ENCODE measurements at regions not wholly inside any gene's neighbourhood (a gene's known extent, or its start where the extent isn't known, plus 50 kb on each side); places are given as distances from the start of the nearest gene placed in this dataset.

DNA sequence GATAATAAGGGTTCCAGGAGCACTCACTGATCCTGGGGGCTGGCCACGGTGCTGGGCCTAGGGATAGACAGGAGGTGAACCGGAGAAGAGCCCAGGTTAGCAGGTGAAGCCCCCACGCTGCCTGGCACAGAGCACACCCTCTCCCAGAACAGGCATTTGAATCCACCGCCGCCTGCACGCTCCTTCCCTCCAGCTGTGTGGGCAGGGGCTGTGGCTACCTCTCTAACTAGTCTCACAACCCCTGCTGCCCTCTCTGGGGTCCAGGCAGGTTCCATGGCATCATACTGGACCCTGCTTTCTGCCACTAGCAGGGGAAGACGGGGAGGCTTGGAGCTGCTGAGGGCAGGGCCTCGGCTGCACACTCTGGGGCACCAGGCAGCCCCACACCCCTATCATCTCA is 358.0 kb downstream of the CTTN start:
- no TSS peak for BruUV-seq (replicated peaks)
- peaks cover 2% of the 10 kb centered on the region for H3K9me3 Mint-ChIP-seq (ENCODE audit: low read depth, unreplicated experiment)
- intact Hi-C loops (cut with micrococcal nuclease; ENCODE audit: unreplicated experiment): no loop called here
- peaks cover 11% of the 10 kb centered on the region for H3K36me3 Mint-ChIP-seq (ENCODE audit: insufficient read depth, unreplicated experiment)
- peaks cover 12% of the 10 kb centered on the region for H3K4me1 Mint-ChIP-seq (ENCODE audit: low read depth, unreplicated experiment)
- CTCF ChIA-PET: interaction anchor here (1.2 to 1.4 kb wide), 2 partner anchors 12 to 289 kb away, joined by 4 to 6 read pairs; no protein-coding TSS in a partner anchor
- no peak overlapping the region for H3K4me3 Mint-ChIP-seq (ENCODE audit: low read depth, unreplicated experiment)
- H3K27ac Mint-ChIP-seq (ENCODE audit: unreplicated experiment): no peak overlapping the region
- no peak for DNase-seq
- no peaks in the 10 kb centered on the region for H3K27me3 Mint-ChIP-seq (ENCODE audit: unreplicated experiment)
- TF ChIP-seq, protein P1, sequence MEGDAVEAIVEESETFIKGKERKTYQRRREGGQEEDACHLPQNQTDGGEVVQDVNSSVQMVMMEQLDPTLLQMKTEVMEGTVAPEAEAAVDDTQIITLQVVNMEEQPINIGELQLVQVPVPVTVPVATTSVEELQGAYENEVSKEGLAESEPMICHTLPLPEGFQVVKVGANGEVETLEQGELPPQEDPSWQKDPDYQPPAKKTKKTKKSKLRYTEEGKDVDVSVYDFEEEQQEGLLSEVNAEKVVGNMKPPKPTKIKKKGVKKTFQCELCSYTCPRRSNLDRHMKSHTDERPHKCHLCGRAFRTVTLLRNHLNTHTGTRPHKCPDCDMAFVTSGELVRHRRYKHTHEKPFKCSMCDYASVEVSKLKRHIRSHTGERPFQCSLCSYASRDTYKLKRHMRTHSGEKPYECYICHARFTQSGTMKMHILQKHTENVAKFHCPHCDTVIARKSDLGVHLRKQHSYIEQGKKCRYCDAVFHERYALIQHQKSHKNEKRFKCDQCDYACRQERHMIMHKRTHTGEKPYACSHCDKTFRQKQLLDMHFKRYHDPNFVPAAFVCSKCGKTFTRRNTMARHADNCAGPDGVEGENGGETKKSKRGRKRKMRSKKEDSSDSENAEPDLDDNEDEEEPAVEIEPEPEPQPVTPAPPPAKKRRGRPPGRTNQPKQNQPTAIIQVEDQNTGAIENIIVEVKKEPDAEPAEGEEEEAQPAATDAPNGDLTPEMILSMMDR (IDR thresholded peaks at IDR 0.05; ENCODE audit: unreplicated experiment): no peak

DNA sequence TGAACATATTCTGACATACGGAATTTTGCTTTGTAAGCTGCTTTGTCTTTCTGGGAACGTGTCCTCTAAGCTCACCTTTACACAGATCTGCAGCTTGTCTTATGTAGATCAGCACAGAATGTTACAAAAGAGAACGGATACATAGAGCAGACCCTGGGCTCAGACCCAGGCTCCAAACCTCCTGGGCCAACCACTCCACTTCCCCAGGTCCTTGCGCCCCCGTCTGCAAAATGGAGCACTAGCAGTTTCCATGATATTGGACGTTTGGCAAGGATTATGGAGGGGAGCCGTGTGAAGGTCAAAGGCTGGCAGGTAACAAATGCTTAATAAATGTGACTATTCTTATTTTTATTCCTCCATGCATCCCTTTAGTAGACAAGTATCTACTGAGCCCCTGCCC is 358.4 kb downstream of the CTTN start:
- Mint-ChIP-seq H3K9me3 (ENCODE audit: low read depth, unreplicated experiment) (peaks cover 2% of the 10 kb centered on the region), H3K27me3 (ENCODE audit: unreplicated experiment) (no peaks in the 10 kb centered on the region), H3K4me1 (ENCODE audit: low read depth, unreplicated experiment) (peaks cover 12% of the 10 kb centered on the region), H3K36me3 (ENCODE audit: insufficient read depth, unreplicated experiment) (peaks cover 11% of the 10 kb centered on the region), H3K4me3 (ENCODE audit: low read depth, unreplicated experiment) (no peak overlapping the region), H3K27ac (ENCODE audit: unreplicated experiment) (no peak overlapping the region)
- intact Hi-C loops (cut with micrococcal nuclease; ENCODE audit: unreplicated experiment): no loop called here
- CTCF ChIA-PET: interaction anchor here (1.4 kb wide), 1 partner anchor 13 kb away, joined by 6 read pairs; no protein-coding TSS in a partner anchor
- DNase-seq: no peak
- no TSS peak for BruUV-seq (replicated peaks)
- TF ChIP-seq, protein P1 (IDR thresholded peaks at IDR 0.05; ENCODE audit: unreplicated experiment): no peak

DNA sequence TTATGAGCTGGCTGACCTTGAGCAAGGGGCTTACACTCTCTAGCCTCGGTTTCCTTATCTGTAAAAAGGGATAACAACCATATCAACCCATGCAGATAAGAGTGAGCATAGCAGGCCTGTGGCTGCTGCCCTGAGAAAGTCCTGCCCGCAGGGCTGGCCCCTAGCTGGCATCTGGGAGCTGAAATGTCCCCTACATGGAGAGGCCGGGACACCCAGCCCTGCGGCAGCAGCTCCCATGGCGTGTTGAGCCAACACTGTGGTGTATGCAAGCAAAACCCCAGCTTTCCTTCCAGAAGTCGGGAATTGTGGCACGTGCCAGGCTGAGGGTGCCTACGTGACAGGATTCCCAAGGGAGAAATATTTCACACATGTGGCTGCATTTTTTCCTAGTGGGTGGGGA is 358.9 kb downstream of the CTTN start:
- DNase-seq: no peak
- CTCF ChIA-PET: no interaction called here
- H3K36me3 Mint-ChIP-seq (ENCODE audit: insufficient read depth, unreplicated experiment): peaks cover 11% of the 10 kb centered on the region
- H3K4me1 Mint-ChIP-seq (ENCODE audit: low read depth, unreplicated experiment): peaks cover 12% of the 10 kb centered on the region
- BruUV-seq (replicated peaks): no TSS peak
- intact Hi-C loops (cut with micrococcal nuclease; ENCODE audit: unreplicated experiment): no loop called here
- no peak overlapping the region for H3K27ac Mint-ChIP-seq (ENCODE audit: unreplicated experiment)
- H3K4me3 Mint-ChIP-seq (ENCODE audit: low read depth, unreplicated experiment): no peak overlapping the region
- H3K9me3 Mint-ChIP-seq (ENCODE audit: low read depth, unreplicated experiment): peaks cover 2% of the 10 kb centered on the region
- H3K27me3 Mint-ChIP-seq (ENCODE audit: unreplicated experiment): no peaks in the 10 kb centered on the region
- TF ChIP-seq, protein P1 (IDR thresholded peaks at IDR 0.05; ENCODE audit: unreplicated experiment): no peak

DNA sequence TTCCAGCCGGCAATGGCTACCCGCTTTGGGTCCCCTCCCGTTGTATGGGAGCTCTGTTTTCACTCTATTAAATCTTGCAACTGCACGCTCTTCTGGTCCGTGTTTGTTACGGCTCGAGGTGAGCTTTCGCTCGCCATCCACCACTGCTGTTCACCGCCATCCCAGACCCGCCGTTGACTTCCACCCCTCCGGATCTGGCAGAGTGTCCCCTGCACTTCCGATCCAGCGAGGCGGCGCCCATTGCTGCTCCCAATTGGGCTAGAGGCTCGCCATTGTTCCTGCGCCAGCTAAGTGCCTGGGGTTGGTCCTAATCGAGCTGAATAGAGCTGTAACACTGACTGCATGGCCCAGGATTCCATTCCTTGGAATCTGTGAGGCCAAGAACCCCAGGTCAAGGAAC is 359.9 kb downstream of the CTTN start:
- TF ChIP-seq, protein P1 (IDR thresholded peaks at IDR 0.05; ENCODE audit: unreplicated experiment): no peak
- no peak for DNase-seq
- BruUV-seq (replicated peaks): no TSS peak
- intact Hi-C loops (cut with micrococcal nuclease; ENCODE audit: unreplicated experiment): no loop called here
- peaks cover 1% of the 10 kb centered on the region for H3K9me3 Mint-ChIP-seq (ENCODE audit: low read depth, unreplicated experiment)
- CTCF ChIA-PET: no interaction called here
- H3K36me3 Mint-ChIP-seq (ENCODE audit: insufficient read depth, unreplicated experiment): peaks cover 11% of the 10 kb centered on the region
- H3K27ac Mint-ChIP-seq (ENCODE audit: unreplicated experiment): no peak overlapping the region
- peaks cover 12% of the 10 kb centered on the region for H3K4me1 Mint-ChIP-seq (ENCODE audit: low read depth, unreplicated experiment)
- H3K27me3 Mint-ChIP-seq (ENCODE audit: unreplicated experiment): no peaks in the 10 kb centered on the region
- H3K4me3 Mint-ChIP-seq (ENCODE audit: low read depth, unreplicated experiment): no peak overlapping the region

Measured in Calu3 (cell line).